Head of caudate nucleus (tissue), 42 donors: ENCODE measurements at regions not wholly inside any gene's neighbourhood (a gene's known extent, or its start where the extent isn't known, plus 50 kb on each side); places are given as distances from the start of the nearest gene placed in this dataset.

Experiments
- DNase-seq, 42 donors: peaks; one replicate each; pipeline versions ENCODE4 v3.0.0 to v3.0.0-alpha.2; 2020 to 2021; ENCODE audit warnings: mixed read lengths in 7 of 42
- intact Hi-C: fragments of 100-400 bp; cut with DNase I; formaldehyde crosslinking; loops from one replicate; pipeline ENCODE4 v1.15.0; 2022

DNA sequence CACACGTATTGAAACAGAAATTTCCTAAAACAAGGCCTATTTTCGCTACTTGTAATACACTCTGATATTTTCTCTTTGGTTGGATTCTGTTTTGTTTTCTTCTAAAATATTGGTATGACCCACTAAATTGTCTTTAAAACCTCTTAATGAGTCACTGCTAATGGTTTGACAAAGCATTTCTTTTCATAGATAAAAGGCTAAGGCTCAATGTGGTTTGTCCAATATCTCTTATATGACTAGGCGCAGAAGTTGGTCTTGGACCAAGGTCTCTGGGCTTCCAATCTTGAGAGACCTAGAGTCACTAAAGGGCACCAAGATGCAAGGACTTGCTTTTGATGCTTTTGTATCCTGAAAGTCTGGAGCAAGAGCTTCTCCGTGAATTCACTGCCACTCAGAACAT lies 498.2 kb upstream of the TCF4 start:
- intact Hi-C loops, result no loop called here
- no peak for DNase-seq

DNA sequence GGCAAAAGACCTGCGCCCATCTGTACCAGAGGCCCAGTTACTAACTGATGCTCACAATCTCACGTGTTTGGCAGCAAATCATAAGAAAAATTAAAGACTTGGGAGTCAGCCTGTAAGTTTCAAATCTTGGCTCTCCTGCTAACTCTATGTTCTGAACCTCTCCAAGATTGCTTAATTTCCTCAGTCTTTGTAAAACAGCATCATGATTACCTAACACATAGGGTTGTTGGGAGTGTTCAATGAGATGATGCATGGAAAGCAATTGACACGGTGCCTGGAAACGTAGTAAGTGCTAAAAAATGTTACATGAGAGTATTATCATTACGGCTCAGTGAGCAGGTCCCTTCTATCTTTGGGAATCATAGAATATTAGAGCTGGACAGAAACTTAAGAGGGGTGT lies 497.6 kb upstream of the TCF4 start:
- intact Hi-C loops, result no loop called here
- no peak for DNase-seq

DNA sequence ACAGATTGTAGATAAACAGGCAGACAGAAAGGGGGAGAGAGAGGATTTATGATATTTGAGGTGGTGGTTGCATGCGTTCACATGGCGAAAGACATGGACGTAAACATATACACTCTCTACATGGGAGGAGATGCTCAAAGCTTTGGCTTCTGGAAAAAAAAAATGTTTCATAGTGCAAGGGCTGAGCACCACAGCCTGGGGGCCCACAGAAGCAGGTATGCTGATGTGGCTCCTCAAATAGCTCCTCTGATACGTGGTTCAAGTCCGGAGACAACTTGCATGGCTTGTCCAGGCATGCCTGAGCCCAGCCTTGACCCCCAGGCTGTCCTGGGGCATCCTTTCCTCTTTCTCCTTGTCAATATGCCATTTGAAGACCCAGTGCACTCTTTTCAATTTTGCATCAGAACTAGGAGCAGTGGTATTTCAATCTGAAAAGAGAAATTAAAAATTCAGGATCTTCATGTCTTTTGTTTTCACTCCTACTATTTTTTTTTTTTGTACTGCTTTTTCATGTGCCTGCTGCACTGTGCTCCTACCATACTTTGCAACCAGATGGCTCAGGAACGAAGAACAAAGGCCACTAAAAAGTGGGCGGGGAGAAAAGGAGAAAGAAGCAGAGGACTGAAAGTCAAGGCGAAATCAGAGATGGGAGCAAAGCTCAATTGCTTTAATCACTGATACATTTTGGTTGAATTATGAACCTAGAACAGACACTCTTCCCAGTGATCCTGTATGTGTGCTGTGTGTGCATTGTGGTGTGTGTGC lies 495.7 kb upstream of the TCF4 start:
- intact Hi-C loops, result no loop called here
- DNase-seq, result no peak

DNA sequence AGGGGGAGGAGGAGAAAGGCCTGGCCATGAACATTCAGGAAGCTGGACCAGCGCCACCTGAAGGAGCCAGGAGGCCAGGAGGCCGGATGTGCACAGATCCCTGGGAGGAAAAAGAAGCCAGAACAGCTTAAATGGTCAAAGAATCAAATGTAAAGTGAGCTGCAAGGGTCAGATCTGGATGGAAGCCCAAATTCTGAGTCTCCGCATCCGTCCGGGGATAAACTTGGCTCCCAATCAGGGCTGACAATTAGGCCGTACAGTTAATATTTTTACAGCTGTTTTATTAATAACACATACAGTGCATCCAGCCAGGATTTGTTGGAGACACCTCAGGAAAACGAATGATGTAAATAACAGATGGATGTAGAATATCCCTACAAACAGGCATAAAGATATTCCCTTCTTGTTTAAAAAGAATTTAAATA lies 495.1 kb upstream of the TCF4 start:
- intact Hi-C loops, result no loop called here
- DNase-seq, result no peak

DNA sequence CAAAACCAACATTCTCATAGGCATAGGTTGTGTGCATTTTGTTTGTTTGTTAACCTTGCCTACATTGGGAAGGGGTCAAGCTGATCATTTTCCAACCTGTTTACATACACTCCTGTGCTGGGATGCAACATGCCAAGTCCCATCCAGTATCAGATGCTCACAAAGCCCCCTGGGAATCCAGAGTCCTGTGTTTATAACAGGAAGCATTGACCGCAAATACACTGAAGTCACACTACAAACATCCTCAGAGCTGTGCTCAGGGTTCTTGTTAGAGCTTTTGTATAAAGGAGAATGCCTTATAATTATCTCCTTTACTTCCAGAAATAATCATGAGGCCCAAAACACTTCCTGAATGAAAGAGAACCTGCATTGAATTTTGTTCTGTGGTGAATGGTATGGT lies 488.7 kb upstream of the TCF4 start:
- DNase-seq, result no peak
- intact Hi-C loops, result no loop called here

DNA sequence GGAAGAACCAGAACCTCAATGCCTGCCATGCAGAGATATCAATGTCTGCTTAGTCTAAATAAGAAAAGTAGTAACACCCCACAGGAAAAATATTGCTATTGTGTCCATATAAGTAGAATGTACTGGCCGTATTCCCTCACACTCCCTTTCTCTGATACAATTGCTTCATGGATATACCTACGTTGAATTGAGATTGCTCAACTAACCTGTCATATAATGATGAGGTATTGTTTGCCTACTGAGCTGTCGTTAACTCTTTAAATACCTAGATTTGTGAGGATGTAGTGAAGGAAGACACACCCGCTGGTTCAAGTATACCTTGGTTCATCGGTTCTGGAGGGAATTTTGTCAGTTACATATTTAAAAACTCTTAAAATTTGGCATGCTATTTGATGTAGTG lies 480.7 kb upstream of the TCF4 start:
- intact Hi-C loops, result no loop called here
- DNase-seq, result no peak

DNA sequence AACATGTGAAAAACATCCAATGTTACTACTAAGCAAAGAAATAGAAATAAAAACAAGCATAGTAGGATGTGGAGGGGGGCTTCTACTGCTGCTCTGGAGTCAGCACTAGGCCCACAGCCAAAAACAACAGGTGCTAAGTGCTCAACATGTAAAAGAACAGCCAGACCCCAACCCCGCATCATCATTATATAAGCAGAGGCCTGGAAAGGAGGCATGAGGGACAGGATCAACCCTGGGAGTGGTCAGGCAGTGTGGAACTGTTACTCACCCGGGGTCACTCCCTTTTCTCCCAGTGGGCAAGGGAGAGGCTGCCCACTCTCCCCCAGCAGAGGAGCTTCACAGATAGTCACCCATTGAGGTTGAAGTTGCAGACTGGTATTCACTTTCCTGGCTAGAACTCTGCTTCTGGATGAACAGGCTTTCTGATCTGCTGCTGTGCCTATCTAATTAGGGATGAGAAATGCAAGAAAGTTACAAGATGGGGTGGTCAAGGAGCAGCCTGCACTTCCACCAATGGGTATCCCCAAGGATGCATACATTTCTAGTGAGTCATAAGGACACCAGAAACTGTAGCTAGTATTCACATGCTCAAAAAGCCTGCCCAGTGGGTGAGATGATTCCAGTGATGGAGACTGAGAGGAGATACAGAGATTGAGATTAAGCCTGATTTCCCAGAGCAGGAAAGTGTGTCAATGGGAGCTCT lies 480.1 kb upstream of the TCF4 start:
- DNase-seq, result no peak
- intact Hi-C loops, result no loop called here

DNA sequence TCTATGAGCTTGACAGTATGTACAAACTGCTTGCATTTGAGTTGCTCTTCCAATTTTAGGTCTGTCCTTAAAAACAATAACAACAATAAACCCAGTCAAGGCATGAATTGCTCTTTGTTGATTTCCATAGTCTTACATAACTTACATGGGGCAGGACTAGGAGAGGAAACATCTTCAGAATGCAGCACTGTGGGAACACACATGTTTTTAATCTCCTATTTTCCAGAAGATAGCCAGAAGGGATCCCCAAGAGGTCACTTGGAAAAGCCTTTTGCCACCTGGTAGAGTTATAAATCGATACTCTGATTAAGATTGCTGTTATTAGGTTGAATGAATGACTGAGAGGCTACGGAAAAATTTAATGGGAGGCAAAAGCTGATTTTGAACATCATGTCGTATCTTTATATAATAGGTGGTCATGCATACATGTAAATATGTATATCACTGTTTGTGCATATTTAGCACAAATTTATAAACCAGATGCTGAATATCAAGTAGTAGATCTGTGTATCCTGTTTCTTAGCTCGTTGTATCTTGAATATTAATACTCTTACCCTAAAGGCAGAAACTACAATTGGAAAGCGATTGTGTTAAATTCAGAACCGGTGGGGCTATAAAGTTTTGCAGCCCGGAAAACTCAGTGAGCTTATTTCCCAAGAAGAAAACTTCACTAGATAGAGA lies 479.4 kb upstream of the TCF4 start:
- intact Hi-C loops, result no loop called here

DNA sequence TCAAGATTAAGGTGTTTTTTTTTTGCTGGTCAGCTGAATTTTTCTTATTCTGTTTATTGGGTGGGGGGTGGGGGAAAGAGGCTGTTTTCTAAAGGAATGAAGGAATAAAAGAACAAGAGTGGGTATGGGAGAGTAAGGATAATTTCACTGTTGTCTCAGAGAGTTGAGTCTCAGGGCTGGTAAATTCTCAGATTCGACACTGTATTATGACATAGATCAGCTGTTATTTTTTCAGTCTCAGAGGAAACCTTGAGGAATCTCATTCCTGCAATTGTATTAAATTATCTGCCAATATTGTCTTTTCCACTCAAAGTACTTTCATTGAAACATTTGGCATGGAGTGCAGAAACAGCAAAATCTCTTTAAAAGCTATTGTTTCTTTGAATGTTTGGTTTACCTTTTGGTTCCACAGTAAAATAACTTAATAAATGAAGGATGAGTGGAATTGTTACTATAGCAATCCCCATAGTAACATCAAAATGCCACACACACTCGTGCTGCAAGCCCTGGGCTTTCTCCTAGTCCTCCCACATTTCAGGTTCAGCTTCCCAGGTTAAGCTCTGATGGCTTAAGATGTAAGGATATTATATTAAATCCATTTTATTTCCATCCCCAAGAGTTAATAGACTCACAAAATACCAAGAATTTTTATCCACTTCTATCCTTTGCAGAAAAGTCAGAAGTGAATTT lies 478.7 kb upstream of the TCF4 start:
- intact Hi-C loops, result no loop called here
- DNase-seq, result no peak

More for the DNA sequence above, 479.4 kb upstream of the TCF4 start:
- no peak for DNase-seq

DNA sequence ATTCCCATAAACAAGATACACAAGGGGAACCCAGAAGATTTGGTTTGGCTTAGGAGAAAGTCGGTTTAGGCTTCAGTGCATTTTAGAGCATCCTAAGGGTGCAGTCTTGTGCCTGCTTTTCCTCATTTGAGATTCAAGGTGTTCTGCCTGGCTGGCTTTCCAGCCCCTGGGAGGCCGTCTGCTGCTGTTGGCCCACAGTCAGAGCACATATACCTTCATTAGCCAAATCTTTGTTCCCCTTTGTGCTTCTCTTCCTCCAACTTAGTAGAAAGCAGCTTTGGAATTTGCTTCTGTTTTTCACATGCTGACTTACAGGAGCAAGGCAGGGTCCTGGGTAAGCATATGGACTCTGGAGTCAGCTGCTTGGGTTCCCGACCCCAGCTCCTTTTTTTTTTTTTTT lies 477.1 kb upstream of the TCF4 start:
- no peak for DNase-seq

DNA sequence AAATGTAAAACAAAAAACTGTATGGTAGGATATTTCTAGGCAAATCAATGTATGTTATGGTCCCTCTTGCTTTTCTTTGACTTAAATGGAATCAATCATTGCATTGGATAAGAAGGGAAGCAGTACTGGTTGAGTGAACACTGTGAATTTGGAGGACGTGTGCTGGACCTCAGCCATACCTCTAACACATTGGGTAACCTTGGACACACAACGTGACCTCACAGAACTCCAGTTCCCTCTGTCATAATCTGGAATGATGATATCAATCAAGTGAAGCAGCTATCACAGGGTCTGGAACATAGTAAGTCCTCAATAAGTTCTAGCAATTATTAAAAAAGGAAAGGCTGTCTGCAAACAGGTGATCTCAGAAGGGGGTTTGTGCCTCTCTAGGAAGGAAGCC lies 474.9 kb upstream of the TCF4 start:
- no peak for DNase-seq
- intact Hi-C loops, result no loop called here

More for the DNA sequence above, 477.1 kb upstream of the TCF4 start:
- intact Hi-C loops, result no loop called here

DNA sequence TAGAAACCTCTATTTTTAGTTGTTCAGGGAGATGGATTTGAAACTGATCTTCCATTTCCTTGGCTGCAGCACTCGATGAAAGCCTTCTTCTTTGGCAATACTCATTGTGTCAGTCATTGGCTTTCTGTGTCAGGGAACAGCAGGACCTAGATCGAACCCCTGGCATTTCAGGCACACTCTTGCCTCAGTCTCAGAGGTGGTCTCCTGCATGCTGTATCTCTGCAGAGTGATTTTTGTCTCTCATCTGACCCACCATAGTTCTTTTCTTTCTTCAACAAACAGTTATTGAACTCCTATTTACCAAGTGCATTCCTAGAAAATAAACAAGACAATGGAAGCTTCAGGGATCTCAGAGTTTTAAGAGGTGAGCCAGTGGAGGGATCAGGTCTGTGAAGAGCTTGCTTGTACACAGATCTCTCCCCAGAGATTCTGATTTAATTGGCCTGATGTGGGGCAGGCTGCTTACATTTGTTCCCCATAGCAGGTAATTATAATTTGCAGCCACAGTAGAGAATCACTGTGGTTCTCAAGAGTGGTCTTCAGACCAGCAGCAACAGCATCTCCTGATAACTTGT lies 473.1 kb upstream of the TCF4 start:
- intact Hi-C loops, result no loop called here
- DNase-seq, result no peak

DNA sequence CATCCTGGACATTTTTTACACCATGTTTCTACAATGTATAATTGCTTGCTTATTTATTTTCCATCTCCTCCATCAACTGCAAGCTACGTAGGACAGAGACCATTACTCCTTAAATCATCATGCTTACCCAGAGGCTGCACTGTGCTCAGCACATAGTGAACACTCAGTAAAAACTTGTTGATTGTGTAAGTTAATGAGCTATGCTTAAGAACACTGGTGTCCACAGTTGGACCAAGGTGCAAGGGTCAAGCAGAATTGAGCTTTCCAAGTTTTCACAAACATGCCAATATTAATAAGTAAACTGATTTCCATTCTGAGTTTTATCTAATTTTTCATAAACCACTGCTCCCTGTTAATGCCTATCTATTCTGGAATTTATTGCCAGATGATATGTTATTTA lies 464.2 kb upstream of the TCF4 start:
- DNase-seq, result no peak
- intact Hi-C loops, result no loop called here

DNA sequence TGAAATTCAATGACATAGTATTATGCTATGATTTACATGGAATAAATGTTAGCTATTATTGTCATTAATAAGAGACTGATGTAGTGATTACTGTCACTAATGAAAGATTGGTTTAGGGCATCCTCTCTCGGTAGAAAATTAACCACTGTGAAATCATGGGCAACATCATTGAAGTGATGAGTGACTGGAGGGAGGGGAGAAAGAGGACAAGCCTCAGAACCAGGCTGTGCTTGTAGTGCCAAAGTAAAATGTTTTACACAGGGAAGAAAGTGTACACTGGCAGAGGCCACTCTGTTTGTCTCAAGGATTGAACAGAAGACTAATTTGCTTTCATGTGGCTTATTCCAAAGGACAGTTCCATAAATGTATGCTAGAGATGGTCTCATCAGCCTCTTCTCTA lies 456.2 kb upstream of the TCF4 start:
- peak in 9 of 42 donors; percentile 3 to 52 (median 19) for DNase-seq
- intact Hi-C loops, result loop anchor here (5.0 kb wide), 1 partner anchor 47 kb away; no protein-coding TSS in a partner anchor

DNA sequence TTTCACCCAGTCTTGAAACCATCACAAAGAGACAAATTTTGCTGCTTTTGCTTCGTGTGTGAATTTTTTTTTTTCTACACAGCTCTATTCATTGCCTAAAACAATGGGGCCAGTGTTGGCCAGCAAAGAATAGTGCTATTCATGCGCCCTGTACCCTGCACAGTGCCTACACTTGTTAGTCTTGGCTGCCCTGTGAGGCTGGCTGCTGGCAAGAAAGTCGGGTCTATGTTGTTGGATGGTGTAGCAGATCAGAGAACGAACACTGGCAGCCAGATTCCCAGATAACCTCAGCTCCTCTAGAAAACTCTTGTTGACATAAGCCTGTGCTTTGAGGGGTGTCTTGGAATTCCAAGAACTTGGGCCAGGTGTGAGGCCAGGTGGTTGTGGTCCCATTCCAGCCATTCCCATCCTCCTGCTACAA lies 455.7 kb upstream of the TCF4 start:
- intact Hi-C loops, result loop anchor here (5.0 kb wide), 1 partner anchor 46 kb away; no protein-coding TSS in a partner anchor
- peak; percentile 77 to 98 (median 91) for DNase-seq

DNA sequence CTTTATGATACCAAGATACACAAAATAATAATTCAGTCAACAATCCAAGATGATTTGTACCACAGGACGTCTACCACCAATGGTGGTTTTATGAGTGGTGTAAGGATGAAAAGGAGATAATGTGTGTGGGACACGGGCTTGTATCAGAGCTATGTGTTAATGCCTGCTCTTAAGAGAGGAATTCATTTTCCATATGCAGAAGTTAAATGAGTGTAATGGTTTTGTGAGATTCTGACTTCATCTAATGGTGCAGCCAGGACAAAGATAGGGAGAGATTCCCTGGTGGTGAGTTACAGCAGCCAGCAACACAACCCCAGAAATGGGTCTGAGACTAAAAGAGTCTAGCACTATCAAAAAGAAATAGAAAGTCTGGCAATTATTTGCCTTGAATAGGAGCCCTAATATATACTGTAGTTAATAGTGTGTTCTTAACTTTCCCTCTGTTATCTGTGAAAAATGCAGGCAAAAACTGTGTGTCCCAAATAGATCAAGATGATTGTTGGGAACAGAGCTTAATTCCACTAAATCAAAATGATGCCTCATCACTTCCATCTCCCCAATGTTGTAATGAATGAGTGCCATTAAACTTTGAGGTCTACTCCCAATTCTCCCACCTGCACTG lies 455.0 kb upstream of the TCF4 start:
- intact Hi-C loops, result loop anchor here (5.0 kb wide), 1 partner anchor 46 kb away; no protein-coding TSS in a partner anchor

DNA sequence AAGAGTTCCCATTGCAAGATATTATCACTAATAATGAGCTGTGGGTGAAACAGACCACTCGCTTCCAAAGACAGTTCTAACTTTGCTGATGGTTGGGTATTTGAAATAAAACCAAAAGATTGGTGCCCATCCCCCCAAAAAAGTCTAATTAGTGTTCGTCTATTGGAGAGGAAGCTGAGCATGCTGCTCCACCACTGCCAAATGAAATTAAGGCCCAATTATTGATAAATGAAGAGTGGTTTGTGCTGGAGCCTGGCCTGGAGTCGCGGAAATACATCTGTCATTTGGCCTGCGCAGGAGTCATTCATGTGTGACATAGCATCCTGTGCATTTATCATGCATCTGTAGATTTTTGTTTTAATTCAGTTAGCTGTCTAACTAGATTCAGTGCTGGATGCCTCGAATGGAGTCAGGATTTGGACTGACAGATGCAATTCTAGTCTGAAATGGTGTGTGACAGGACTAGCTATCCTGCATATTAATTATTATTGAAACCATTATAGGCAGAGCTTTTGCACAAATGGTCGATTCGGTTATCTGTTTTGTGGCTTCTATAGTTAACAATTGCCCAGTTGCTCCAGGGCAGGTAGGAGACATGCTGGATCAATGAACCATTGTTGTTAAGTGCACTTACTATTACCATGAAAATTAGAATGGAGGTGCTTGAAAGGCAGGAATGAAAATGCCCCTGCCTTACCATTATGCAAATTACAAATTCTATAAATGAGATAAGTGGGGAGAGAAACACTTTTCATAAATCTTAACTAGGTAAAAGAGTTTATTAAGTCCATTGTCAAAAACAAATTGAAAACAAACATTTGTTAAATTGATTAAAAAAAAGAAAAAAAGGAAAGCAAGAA lies 450.4 kb upstream of the TCF4 start:
- intact Hi-C loops, result no loop called here
- no peak for DNase-seq

More for the DNA sequence above, 455.0 kb upstream of the TCF4 start:
- peak in 2 of 42 donors; percentile 17 to 21 for DNase-seq

DNA sequence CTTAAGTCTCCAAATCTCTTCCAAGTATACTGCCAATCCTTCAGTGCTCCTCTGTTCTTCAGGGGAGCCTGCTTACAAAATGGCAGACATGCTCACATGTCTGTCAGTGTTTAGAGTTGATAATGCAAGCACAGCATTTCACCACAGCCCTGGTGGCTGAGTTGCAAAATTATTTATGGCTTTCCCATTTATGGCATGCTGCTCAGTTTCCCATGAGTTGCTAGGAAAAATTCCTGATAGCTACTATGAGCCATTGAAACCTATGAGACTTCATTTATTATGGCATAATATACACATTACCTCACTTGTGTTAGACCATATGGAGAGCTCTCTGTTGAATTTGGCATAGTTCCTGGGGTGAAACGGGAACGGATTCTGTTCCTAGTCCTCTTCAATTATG lies 448.7 kb upstream of the TCF4 start:
- intact Hi-C loops, result no loop called here
- DNase-seq, result no peak
